GM12865 (cell line): ENCODE measurements at regions not wholly inside any gene's neighbourhood (a gene's known extent, or its start where the extent isn't known, plus 50 kb on each side); places are given as distances from the start of the nearest gene placed in this dataset.
A peak's percentile ranks its signal among the peaks of the same experiment; 100 is the strongest.

Source experiments
- DNase-seq: peaks from one replicate; pipeline ENCODE4 v3.0.0; 2010; ENCODE audit warnings: low read depth
- H3K4me3 ChIP-seq: 2 replicates; pipeline ENCODE4 v1.5.1; 2011; ENCODE audit warnings: mild to moderate bottlenecking, low read depth, low read length, control low read depth
- TF ChIP-seq, protein P1 (sequence below): IDR thresholded peaks from 2 replicates; pipeline ENCODE4 v1.5.1; 2011; ENCODE audit warnings: low read length, control low read depth, low read depth, inconsistent platforms; ENCODE audit not compliant: insufficient read depth; ENCODE audit errors: missing control alignments

DNA sequence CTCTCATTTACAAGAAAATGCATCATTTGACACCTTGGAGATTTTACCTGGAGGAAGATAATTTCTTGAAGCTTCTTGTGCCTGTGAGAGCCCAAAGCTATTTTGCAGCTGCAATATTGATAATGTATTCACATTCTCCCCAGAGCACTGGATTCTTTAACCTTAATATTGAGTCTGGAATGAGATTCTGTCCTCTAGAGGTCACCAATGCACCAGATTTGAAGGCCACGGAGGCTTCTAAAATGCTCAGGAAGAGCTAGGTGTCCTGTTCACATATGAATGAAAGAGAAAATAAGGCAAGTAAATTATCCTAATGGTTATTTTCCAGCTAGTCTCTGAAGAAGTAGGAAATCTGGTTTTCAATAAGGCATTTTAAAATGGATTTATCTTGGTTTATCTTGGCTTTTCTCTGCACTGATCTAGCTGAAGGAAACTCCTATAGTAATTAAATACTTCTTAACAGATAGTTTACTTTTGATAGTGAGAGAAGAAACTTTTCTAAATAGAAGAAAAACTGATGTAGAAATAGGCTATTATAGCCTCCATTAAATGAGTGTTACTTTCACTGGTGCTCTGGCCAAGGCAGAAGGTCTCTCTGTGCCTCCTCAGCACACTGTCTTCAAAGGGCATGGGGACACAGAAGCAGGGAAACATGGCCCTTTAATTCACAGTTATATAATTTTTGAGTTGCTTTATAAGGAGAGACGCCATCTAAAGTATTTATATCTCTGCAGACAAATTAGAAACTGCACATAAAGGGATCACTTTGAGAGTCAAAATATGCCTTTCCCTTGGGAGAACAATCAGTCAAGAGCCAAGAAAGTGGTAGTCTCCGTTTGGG is 297.0 kb upstream of the ACTBL2 start:
- TF ChIP-seq, protein P1, sequence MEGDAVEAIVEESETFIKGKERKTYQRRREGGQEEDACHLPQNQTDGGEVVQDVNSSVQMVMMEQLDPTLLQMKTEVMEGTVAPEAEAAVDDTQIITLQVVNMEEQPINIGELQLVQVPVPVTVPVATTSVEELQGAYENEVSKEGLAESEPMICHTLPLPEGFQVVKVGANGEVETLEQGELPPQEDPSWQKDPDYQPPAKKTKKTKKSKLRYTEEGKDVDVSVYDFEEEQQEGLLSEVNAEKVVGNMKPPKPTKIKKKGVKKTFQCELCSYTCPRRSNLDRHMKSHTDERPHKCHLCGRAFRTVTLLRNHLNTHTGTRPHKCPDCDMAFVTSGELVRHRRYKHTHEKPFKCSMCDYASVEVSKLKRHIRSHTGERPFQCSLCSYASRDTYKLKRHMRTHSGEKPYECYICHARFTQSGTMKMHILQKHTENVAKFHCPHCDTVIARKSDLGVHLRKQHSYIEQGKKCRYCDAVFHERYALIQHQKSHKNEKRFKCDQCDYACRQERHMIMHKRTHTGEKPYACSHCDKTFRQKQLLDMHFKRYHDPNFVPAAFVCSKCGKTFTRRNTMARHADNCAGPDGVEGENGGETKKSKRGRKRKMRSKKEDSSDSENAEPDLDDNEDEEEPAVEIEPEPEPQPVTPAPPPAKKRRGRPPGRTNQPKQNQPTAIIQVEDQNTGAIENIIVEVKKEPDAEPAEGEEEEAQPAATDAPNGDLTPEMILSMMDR = peak; percentile 40
- peak; percentile 52 for DNase-seq
- no peak overlapping the region for H3K4me3 ChIP-seq

GRCh38 chr5:57778501-57779091 is 296.0 kb upstream of the ACTBL2 start:
- TF ChIP-seq, protein P1 = no peak
- DNase-seq = no peak
- no peak overlapping the region for H3K4me3 ChIP-seq

GRCh38 chr5:57777174-57777581 is 294.6 kb upstream of the ACTBL2 start:
- TF ChIP-seq, protein P1 = no peak
- no peak overlapping the region for H3K4me3 ChIP-seq
- no peak for DNase-seq

- DNase-seq = no peak
- no peak overlapping the region for H3K4me3 ChIP-seq
- TF ChIP-seq, protein P1 = no peak
These were observed 293.4 kb upstream of the ACTBL2 start for GRCh38 chr5:57776035-57776434.

GRCh38 chr5:57774439-57774838 is 291.8 kb upstream of the ACTBL2 start:
- H3K4me3 ChIP-seq = no peak overlapping the region
- DNase-seq = no peak
- TF ChIP-seq, protein P1 = no peak

GRCh38 chr5:57772512-57772911 is 289.9 kb upstream of the ACTBL2 start:
- no peak overlapping the region for H3K4me3 ChIP-seq
- TF ChIP-seq, protein P1 = no peak
- DNase-seq = no peak

DNA sequence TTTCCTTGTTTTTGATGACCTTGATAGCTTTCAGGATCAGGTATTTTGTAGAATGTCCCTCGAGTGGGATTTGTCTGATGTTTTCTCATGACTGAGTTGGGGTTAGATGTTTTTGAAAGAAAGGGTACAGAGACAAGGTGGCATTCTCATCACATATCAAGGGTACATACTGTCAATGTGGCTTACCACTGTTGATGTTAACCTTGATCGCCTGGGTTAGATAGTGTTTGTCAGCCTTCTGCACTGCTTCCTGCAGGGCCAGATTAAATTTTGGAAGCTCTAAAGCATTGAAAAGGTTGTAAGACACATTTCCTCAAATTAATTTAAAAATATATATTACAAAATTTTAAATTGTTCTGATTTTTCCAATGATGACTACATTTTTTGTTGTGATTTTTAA is 287.4 kb upstream of the ACTBL2 start:
- DNase-seq = no peak
- TF ChIP-seq, protein P1 = no peak

More for the DNA sequence above, 287.4 kb upstream of the ACTBL2 start:
- H3K4me3 ChIP-seq = no peak overlapping the region
